HG03139 (cell line): ENCODE measurements at regions not wholly inside any gene's neighbourhood (a gene's known extent, or its start where the extent isn't known, plus 50 kb on each side); places are given as distances from the start of the nearest gene placed in this dataset.

Experiments
- ATAC-seq: cut with Tn5 transposase; IDR thresholded peaks from one replicate; pipeline ENCODE4 v1.9.1; 2021; ENCODE audit not compliant: unreplicated experiment

GRCh38 chr15:87634361-87634760 lies 622.2 kb downstream of the NTRK3 start:
- ATAC-seq = no peak

DNA sequence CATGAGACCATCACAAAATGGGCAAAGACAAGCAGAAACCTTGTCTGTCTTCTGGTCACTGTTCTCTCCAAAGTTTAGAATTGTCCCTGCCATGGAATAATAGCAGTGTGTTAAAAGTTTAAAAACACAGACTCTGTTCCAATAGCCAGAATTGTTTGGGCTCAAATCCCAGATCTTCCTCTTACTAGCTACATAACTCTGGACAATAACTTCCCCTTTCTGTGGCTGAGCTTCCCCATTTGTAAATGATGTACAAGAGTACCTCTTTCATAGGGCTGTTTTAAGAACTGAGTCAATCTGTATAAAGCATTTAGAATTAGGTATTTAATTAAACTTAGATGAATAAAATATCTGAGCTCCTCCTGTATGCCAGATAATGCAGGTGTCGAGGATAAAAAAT lies 623.0 kb downstream of the NTRK3 start:
- no peak for ATAC-seq

GRCh38 chr15:87632364-87632763 lies 624.2 kb downstream of the NTRK3 start:
- ATAC-seq = no peak

DNA sequence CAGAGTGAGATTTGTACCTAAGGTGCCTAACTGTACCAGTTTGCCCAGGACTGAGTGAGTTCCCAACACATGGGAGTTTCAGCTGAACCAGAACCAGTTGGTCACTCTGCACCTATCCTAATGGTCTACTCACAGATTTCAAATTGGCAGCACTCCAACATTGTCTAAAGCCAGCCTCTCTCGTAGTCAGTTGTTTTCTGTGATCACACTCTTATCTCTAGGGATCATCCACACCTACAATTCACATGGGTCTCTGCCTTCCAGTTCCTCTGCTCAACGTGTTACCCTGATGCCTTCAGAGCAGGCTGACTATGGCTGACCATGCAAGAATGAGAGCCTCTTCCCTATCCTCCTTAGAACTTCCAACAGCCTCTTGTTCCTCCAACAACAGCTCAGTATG lies 624.8 kb downstream of the NTRK3 start:
- no peak for ATAC-seq

DNA sequence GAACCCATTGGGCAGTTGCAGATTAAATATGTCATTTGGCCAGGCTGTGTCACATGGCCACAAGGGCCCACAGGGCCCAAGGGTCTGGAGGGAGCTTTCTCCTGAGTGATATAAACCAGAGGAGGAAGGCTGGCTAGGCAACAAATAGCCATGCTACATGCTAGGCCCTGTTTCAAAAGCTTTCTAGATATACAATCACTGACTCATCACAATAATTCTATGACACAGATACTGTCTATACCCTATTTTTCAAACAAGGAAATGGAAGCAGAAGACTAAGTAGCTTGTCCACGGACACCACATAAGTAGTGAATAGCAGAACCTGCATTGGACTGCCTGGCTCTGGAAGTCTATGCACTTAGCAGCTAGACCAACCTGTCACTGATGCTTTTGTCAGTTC lies 625.4 kb downstream of the NTRK3 start:
- no peak for ATAC-seq

DNA sequence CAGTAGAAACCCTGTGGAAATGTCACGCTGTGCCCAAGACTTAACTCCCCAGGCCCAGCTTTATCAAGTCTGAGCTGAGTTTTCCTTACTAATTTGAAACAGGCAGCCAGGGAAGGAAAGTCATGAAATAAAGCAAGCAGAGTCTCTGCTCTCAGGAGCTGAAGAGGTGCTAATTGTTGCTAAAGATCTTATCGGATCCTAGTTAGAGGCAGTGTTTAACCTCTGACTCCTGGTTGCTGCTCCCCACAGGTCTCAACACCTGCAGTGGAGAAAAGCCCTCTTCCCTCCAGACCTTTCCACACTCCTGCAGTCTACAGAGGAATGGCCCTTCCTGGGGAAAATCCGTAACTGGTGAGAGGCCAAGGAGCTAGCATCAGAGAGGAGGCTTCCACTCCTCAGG lies 628.2 kb downstream of the NTRK3 start:
- no peak for ATAC-seq

GRCh38 chr15:87626860-87627259 lies 629.7 kb downstream of the NTRK3 start:
- no peak for ATAC-seq

GRCh38 chr15:87623832-87624231 lies 632.7 kb downstream of the NTRK3 start:
- ATAC-seq = no peak

DNA sequence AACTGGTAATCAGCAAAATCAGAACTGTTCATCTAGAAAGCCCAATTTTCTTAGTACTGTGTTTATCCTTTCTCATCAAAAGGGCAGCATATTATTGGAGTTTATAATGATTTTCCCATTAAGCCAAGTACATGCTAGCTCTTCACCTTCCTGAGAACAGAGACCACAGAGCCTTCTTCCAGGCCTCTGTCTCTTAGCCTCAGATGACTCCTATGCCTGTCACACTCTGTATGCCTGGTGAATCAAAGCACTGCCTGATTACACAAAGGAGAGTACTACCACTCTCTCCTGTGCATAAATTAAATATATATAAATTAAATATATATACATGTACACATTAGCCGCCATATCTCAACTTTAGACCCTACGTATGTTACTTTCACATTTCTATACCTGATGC lies 636.1 kb downstream of the NTRK3 start:
- no peak for ATAC-seq

GRCh38 chr15:87619161-87619960 lies 637.2 kb downstream of the NTRK3 start:
- no peak for ATAC-seq

GRCh38 chr15:87618203-87618725 lies 638.3 kb downstream of the NTRK3 start:
- no peak for ATAC-seq

DNA sequence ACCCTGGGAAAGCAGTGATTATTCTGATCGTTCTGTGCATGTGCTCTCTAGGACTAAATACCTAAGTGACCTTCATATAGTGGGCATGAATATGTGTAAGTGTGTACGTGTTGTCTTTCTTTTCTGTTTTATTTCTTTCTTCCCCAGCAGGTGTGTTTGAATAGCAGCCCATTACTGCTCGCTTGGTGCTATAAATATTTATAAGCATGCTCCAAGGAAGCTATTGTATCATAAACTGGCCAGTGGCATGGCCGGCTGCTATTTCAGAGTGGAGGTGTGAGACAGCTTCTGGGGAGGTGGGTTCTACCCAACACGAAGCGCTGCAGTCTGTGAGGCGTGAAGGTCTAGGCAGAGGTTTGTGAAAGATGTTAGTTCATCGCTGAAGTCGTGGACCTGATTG lies 641.8 kb downstream of the NTRK3 start:
- ATAC-seq = no peak

GRCh38 chr15:87610366-87610765 lies 646.2 kb downstream of the NTRK3 start:
- no peak for ATAC-seq

- no peak for ATAC-seq
Observed at GRCh38 chr15:87609894-87610293, 646.6 kb downstream of the NTRK3 start.

DNA sequence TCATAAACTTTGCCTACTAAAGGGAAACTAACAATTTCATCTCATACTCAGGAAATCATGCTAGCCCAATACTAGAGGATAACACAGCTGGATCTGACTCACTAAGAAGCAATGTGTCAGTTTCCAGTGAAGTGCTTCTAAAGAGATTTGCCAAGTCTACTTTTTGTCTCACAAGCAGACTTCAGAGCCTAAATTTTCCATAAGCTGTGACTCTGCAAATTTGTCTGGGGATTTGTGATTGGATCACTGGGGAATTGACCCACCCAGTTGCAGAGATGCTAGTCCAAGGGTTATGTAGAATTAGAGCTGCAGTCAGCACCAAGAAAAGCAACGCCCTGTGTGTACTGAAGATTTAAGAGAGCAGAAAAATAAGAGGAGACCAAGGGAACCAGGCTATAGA lies 647.1 kb downstream of the NTRK3 start:
- no peak for ATAC-seq

DNA sequence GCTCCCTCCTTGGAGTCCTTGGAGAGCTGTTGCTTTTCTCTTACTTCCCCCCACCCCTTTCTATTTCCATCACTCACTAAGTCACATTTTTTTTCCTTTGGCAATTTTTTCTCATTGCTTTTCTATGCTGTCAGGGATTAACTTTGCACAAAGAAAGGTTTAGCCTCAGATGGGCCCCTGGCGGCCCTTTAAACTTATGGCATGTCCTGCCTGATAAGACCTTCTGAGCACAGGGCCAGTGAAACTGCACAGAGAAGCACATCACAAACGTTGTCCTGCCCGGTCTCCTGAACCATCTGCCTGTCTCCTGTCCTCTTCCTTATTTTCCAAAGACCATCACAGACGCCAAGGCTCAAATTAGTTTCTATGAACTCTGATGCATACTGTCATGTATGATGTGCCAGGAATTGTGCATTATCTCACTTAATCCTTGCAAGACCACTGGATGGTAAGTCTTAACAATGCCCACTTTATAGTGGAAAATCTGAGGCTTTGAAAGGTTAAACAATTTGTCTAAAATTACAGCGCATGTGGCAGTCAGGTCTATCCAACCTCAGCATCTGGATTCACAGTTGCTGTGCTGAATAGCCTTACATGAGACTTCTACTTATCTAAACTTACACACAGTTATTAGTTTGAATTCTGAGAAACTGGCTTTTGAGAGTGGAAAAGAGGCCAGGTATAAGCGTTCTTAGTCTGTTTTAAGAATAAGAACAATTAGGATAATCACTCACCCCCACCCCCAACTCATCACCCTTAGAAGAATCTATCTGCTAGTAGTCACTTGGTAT lies 648.1 kb downstream of the NTRK3 start:
- no peak for ATAC-seq

- ATAC-seq = no peak
Observed at GRCh38 chr15:87606971-87607370, 649.6 kb downstream of the NTRK3 start.

- ATAC-seq = no peak
Observed at GRCh38 chr15:87604857-87605446, 651.6 kb downstream of the NTRK3 start.

GRCh38 chr15:87602371-87602770 lies 654.2 kb downstream of the NTRK3 start:
- no peak for ATAC-seq

DNA sequence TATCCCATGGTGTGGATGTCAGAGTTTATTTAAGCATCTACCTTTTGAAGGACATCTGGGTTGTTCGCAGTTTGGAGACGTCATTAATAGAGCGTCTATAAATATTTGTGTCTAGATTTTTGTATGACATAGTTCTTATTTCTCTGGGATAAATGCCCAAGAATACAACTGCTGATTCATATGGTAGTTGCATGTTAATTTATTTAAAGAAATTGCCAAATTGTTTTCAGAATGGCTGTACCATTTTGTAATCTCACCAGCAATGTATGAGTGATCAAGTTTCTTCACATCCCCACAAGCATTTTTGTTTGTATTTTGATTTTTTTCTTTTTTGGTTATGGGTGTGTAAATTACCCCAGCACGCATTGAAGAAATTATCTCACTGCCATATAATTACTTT lies 656.9 kb downstream of the NTRK3 start:
- no peak for ATAC-seq

DNA sequence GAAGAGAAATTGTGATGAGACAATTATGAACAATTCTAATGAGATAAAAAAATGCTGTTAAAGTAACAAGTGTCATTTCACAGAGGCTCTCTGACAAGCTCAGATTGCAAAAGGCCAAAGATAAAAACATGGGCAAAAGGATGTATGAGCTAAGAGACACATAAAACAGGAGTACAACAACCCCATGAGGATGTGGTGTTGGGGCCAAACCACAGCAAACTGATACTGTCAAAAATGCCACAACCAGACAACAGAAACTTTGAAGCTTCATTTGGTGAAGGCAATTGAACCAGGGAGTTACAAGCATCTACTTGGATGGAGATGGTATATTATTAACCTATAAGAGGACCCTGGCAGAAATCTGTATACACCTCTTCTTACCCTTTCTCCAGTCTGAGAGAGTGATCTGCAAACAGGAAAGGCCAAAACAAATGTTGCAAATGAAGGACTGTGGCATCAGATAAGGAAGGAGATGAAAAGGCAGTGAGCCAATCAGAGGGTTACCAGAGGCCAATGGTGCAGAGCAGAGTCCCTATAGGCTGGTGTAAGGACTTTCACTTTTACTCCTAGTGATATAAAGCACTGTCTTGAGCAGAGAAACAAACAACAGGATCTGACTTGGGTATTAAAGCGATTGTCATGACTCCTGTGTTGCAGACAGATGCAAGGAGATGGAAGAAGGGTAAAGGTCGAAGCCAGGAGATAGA lies 659.0 kb downstream of the NTRK3 start:
- ATAC-seq = no peak
